ENCODE measurements at regions not wholly inside any gene's neighbourhood (a gene's known extent, or its start where the extent isn't known, plus 50 kb on each side); places are given as distances from the start of the nearest gene placed in this dataset.

DNA sequence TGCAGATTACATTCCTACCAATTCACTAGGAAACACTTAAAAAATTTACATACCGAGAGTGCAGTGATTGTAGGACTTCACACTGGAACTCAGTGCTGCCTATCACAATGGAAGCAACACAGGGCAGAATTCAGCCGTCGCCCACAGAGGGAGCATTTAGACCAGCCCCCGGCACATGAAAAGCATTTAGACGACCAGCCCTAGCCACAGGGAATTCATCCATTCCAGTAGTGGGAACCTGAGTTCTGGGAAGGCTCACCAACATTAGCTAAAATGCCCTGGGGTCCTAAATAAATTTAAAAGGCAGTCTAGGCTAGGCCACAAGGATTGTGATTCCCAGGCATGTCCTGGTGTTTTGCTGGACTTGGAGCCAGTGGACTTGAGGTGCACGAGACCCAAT, 155.2 kb downstream of the LIG4 start:
- H3K23ac ChIP-seq (ENCODE audit: insufficient read length, low read depth, low read length): no peak overlapping the region
- TF ChIP-seq, protein P1, sequence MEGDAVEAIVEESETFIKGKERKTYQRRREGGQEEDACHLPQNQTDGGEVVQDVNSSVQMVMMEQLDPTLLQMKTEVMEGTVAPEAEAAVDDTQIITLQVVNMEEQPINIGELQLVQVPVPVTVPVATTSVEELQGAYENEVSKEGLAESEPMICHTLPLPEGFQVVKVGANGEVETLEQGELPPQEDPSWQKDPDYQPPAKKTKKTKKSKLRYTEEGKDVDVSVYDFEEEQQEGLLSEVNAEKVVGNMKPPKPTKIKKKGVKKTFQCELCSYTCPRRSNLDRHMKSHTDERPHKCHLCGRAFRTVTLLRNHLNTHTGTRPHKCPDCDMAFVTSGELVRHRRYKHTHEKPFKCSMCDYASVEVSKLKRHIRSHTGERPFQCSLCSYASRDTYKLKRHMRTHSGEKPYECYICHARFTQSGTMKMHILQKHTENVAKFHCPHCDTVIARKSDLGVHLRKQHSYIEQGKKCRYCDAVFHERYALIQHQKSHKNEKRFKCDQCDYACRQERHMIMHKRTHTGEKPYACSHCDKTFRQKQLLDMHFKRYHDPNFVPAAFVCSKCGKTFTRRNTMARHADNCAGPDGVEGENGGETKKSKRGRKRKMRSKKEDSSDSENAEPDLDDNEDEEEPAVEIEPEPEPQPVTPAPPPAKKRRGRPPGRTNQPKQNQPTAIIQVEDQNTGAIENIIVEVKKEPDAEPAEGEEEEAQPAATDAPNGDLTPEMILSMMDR (conservative IDR thresholded peaks at IDR 0.05): 0 out of 3 replicates have a peak, but pooled peaks have one; percentile 15
- no peak overlapping the region for H3K18ac ChIP-seq (ENCODE audit: insufficient read length, low read depth, low read length)
- no peak overlapping the region for H3T11ph ChIP-seq (ENCODE audit: low read length)
- H4K5ac ChIP-seq (ENCODE audit: insufficient read length, low read depth, low read length): no peak overlapping the region
- H3K9ac ChIP-seq (ENCODE audit: extremely low read depth, insufficient read length, low read length): no peak overlapping the region
- no peak overlapping the region for H2AK5ac ChIP-seq (ENCODE audit: insufficient read length, low read length)
- H2AFZ ChIP-seq (ENCODE audit: low read length): no peak overlapping the region
- H4K8ac ChIP-seq (replicated peaks; ENCODE audit: insufficient read length, low read depth, low read length): no peak overlapping the region
- no peaks in the 10 kb centered on the region for H3K27me3 ChIP-seq (ENCODE audit: insufficient read depth, low read length)
- WGBS (ENCODE audit: extremely low coverage, insufficient read length, low lambda C conversion rate): no CpG with 5 or more reads among the region's 6 CpGs
- Mint-ChIP-seq H3K27me3 (ENCODE audit: low read depth) (no peaks in the 10 kb centered on the region), H3K9me3 (peaks cover 13 to 22% of the 10 kb centered on the region in 2 experiments; a peak in 4 of 5 replicates), H3K4me1 (0 out of 4 replicates have a peak, but pooled peaks cover 0 to 7% of the 10 kb centered on the region in 2 experiments), H3K27ac (no peak overlapping the region), H3K4me3 (no peak overlapping the region), H3K36me3 (ENCODE audit: insufficient read depth in 1 of 3, low read depth in 3 of 3) (peaks cover 0 to 28% (median 8%) of the 10 kb centered on the region in 3 experiments; a peak in 5 of 7 replicates)
- H2BK12ac ChIP-seq (ENCODE audit: insufficient read length, low read depth, low read length): no peak overlapping the region
- no peak overlapping the region for H3K4ac ChIP-seq (ENCODE audit: low read depth, low read length)
- no peak overlapping the region for H2BK20ac ChIP-seq (ENCODE audit: low read depth, low read length, poor library complexity, severe bottlenecking)
- no peaks in the 10 kb centered on the region for H3K79me2 ChIP-seq (ENCODE audit: insufficient read depth, low read length)
- H3K9me3 ChIP-seq (ENCODE audit: control insufficient read depth, low read depth, low read length): no peaks in the 10 kb centered on the region
- no peak overlapping the region for H3K56ac ChIP-seq (ENCODE audit: insufficient read length, low read depth, low read length)
- no peak overlapping the region for H3K27ac ChIP-seq (ENCODE audit: insufficient read length, low read depth, low read length)
- H2BK5ac ChIP-seq (ENCODE audit: insufficient read length, low read length): no peak overlapping the region
- no peak overlapping the region for H2BK120ac ChIP-seq (ENCODE audit: low read depth, low read length, poor library complexity, severe bottlenecking)
- peak; percentile 66 for DNase-seq
- no peak overlapping the region for H3K4me2 ChIP-seq (ENCODE audit: insufficient read depth, insufficient read length, low read length)
- no peak overlapping the region for H2BK15ac ChIP-seq (ENCODE audit: low read depth, low read length)
- peaks cover 4% of the 10 kb centered on the region; the same call in 1 of the 2 replicates for H3K4me1 ChIP-seq (ENCODE audit: insufficient read depth, low read length)
- no peak overlapping the region for H3K14ac ChIP-seq (ENCODE audit: insufficient read depth, low read length)
- H4K20me1 ChIP-seq (ENCODE audit: control insufficient read depth, insufficient read depth, insufficient read length): no peaks in the 10 kb centered on the region
- H3K79me1 ChIP-seq (ENCODE audit: insufficient read depth, low read depth, low read length, poor library complexity, severe bottlenecking): no peaks in the 10 kb centered on the region
- H3K23me2 ChIP-seq (ENCODE audit: insufficient read length, low read depth, low read length, poor library complexity, severe bottlenecking): no peaks in the 10 kb centered on the region
- H4K91ac ChIP-seq (ENCODE audit: insufficient read length, low read depth, low read length): no peak overlapping the region

Data from H9 (cell line).